ENCODE measurements at regions not wholly inside any gene's neighbourhood (a gene's known extent, or its start where the extent isn't known, plus 50 kb on each side); places are given as distances from the start of the nearest gene placed in this dataset.

- Mint-ChIP-seq H3K4me3 (no peak overlapping the region), H3K36me3 (ENCODE audit: low read depth) (no peaks in the 10 kb centered on the region), H3K27me3 (ENCODE audit: insufficient read depth) (no peaks in the 10 kb centered on the region), H3K27ac (no peak overlapping the region), H3K9me3 (peaks cover 40% of the 10 kb centered on the region), H3K4me1 (ENCODE audit: low read depth) (no peaks in the 10 kb centered on the region)
- DNase-seq, result no peak
- no peak for TF ChIP-seq CTCF (IDR thresholded peaks at IDR 0.05)
These were observed 747.2 kb upstream of the MAN1A1 start for GRCh38 chr6:120096696-120097260.

GRCh38 chr6:120083186-120083585, 733.6 kb upstream of the MAN1A1 start:
- H3K4me1 Mint-ChIP-seq (ENCODE audit: low read depth), result no peaks in the 10 kb centered on the region
- no peak for DNase-seq
- peaks cover 43% of the 10 kb centered on the region for H3K9me3 Mint-ChIP-seq
- no peak overlapping the region for H3K27ac Mint-ChIP-seq
- H3K4me3 Mint-ChIP-seq, result no peak overlapping the region
- no peak for TF ChIP-seq CTCF (IDR thresholded peaks at IDR 0.05)
- H3K27me3 Mint-ChIP-seq (ENCODE audit: insufficient read depth), result no peaks in the 10 kb centered on the region
- no peaks in the 10 kb centered on the region for H3K36me3 Mint-ChIP-seq (ENCODE audit: low read depth)

- no peak overlapping the region for H3K27ac Mint-ChIP-seq
- H3K27me3 Mint-ChIP-seq (ENCODE audit: insufficient read depth), result no peaks in the 10 kb centered on the region
- no peaks in the 10 kb centered on the region for H3K4me1 Mint-ChIP-seq (ENCODE audit: low read depth)
- no peak for DNase-seq
- TF ChIP-seq CTCF (IDR thresholded peaks at IDR 0.05), result no peak
- H3K9me3 Mint-ChIP-seq, result peaks cover 35% of the 10 kb centered on the region
- H3K4me3 Mint-ChIP-seq, result no peak overlapping the region
- H3K36me3 Mint-ChIP-seq (ENCODE audit: low read depth), result no peaks in the 10 kb centered on the region
These were observed 727.9 kb upstream of the MAN1A1 start for GRCh38 chr6:120077489-120077888.

GRCh38 chr6:120058410-120058809, 708.8 kb upstream of the MAN1A1 start:
- Mint-ChIP-seq H3K4me3 (no peak overlapping the region), H3K4me1 (ENCODE audit: low read depth) (no peaks in the 10 kb centered on the region), H3K9me3 (peaks cover 58% of the 10 kb centered on the region), H3K36me3 (ENCODE audit: low read depth) (no peaks in the 10 kb centered on the region), H3K27ac (no peak overlapping the region), H3K27me3 (ENCODE audit: insufficient read depth) (no peaks in the 10 kb centered on the region; the same call in 1 of the 2 replicates)
- DNase-seq, result no peak
- TF ChIP-seq CTCF (IDR thresholded peaks at IDR 0.05), result no peak

- no peaks in the 10 kb centered on the region; the same call in 1 of the 2 replicates for H3K27me3 Mint-ChIP-seq (ENCODE audit: insufficient read depth)
- no peak overlapping the region for H3K4me3 Mint-ChIP-seq
- no peak overlapping the region for H3K27ac Mint-ChIP-seq
- no peaks in the 10 kb centered on the region for H3K4me1 Mint-ChIP-seq (ENCODE audit: low read depth)
- H3K9me3 Mint-ChIP-seq, result peaks cover 52% of the 10 kb centered on the region
- no peaks in the 10 kb centered on the region for H3K36me3 Mint-ChIP-seq (ENCODE audit: low read depth)
- TF ChIP-seq CTCF (IDR thresholded peaks at IDR 0.05), result peak; percentile 35
- DNase-seq, result no peak
These were observed 706.5 kb upstream of the MAN1A1 start for GRCh38 chr6:120056085-120056484.

GRCh38 chr6:120055071-120055470, 705.5 kb upstream of the MAN1A1 start:
- Mint-ChIP-seq H3K27me3 (ENCODE audit: insufficient read depth) (no peaks in the 10 kb centered on the region; the same call in 1 of the 2 replicates), H3K9me3 (peaks cover 51% of the 10 kb centered on the region), H3K27ac (no peak overlapping the region), H3K36me3 (ENCODE audit: low read depth) (no peaks in the 10 kb centered on the region), H3K4me1 (ENCODE audit: low read depth) (no peaks in the 10 kb centered on the region), H3K4me3 (no peak overlapping the region)
- TF ChIP-seq CTCF (IDR thresholded peaks at IDR 0.05), result no peak
- DNase-seq, result no peak

All from HFFc6 (cell line).